IPS-NIHi11 (cell line): ENCODE measurements at regions not wholly inside any gene's neighbourhood (a gene's known extent, or its start where the extent isn't known, plus 50 kb on each side); places are given as distances from the start of the nearest gene placed in this dataset.

ENCODE experiments used
- DNase-seq: peaks from one replicate; pipeline ENCODE4 v3.0.0; 2012; ENCODE audit warnings: mixed read lengths, low spot score

- DNase-seq, result no peak
These were observed 678.8 kb upstream of the NR3C2 start for GRCh38 chr4:149121023-149121404.

DNA sequence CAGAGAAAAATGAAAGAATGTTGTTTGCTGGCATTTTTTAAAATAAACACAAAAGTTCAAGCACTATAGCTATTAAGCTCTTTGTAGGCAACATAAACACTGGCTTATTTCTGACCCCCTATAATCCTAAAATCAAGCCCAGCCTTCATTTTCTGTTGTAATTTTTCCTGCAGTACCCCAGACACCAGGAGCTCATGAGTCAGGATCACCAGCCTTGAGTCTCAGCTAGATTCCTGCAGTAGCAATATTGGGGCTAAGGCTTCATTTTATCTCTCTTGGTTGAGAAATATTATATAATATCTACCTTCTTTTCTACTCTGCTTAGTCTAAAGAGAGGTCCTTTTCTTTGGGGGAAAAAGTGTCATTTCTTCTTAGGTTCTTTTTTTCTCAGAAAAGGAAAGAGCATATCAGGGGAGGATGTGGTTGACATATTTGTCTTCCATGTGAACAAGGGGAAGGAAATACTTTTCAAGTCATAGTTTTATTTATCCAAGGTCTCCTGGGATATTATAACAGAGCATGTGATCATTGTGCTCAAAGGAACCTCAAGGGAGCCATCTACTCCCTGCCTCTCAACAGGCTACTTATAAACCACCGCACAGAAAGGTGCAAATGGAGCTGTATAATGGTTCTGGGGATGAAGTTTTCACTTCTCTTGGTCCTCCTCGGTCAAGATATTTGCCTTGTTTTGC, 678.3 kb upstream of the NR3C2 start:
- no peak for DNase-seq

DNA sequence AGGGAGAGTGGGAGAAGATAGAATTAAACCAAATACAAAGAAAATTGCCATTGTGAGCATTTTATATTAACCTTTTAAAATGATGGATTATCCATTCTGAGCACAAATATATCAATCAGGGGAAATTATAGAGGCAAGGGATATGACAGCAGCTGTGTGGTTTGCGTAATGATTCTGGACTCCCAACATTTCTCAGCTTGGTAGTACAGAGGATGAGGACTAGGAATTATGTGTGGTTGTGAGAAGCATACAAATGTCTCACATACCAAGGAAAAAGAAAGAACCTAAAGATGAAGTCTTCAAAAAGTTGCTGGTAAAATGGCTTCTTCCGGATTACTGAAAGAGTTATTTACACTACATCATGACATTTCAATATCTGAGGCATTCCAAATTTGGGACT, 674.6 kb upstream of the NR3C2 start:
- DNase-seq, result no peak

DNA sequence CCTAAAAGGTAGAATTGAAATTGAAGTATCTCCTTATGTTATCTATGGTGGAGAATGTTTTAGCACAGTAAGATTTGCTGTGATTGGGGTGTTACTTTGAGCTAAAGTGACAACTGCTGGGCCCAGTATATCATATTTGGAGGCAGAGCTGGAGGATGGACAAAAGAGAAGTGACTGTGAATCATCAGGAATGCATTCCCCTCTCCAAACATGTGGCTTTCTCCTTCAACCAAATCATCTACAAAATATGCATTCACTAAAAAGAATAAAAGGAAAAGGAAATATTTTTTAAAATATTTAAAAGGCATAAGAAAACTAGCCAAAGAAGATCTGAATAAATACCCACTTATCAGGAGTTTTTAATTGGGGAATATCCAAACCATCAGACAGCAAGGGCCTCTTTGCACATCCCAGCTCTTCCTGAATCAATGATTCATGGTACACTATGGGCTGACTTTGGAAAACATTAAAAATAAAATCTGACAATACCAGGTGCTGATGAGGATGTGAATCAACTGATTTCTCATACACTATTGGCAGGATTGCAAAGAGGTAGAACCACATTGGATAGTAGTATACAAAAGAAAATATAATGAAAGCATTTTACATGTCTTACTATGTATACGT, 671.7 kb upstream of the NR3C2 start:
- DNase-seq, result no peak

GRCh38 chr4:149112109-149112508, 669.9 kb upstream of the NR3C2 start:
- no peak for DNase-seq

GRCh38 chr4:149110481-149110880, 668.3 kb upstream of the NR3C2 start:
- DNase-seq, result no peak

- no peak for DNase-seq
These were observed 666.4 kb upstream of the NR3C2 start for GRCh38 chr4:149108626-149109025.

DNA sequence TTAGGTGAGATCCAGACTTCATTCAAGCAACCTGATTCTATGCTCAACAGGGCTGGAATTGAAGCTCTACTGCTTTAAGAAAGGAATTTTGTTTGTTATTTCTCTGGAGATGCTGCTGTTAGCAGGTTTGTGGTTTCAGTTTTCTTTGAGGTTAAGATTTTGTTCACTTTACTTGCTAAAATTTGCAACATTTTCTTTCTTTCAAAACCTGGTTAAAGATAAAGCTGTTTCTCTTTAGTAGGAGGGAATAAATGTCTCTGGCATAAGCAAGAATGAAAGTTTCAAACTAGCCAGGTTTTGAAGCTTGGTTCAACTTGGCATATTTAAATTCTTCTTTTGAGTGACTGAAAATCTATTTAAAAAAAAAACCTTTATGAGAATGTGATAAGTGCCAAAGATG, 660.6 kb upstream of the NR3C2 start:
- no peak for DNase-seq

GRCh38 chr4:149101649-149102048, 659.4 kb upstream of the NR3C2 start:
- DNase-seq, result no peak

GRCh38 chr4:149095811-149096210, 653.6 kb upstream of the NR3C2 start:
- DNase-seq, result no peak

DNA sequence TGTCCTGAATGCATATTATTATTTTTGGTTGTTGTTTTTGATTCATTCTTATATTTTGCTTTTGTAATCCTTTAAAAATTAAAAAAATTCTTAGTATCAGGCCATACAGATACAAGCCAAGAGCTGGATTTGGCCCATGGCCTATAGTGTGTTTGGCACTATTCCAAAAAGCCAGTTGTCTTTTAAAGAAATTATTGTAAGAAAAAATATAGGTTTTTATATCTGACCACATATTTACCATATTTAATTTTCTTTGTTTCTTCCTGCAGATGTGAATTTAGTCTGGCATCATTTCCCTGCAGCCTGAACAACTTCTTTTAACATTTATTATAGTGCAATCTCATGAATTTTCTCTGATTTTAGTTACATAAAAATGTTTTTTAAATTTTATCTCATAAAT, 652.8 kb upstream of the NR3C2 start:
- DNase-seq, result no peak

- DNase-seq, result no peak
These were observed 641.9 kb upstream of the NR3C2 start for GRCh38 chr4:149084144-149084543.

DNA sequence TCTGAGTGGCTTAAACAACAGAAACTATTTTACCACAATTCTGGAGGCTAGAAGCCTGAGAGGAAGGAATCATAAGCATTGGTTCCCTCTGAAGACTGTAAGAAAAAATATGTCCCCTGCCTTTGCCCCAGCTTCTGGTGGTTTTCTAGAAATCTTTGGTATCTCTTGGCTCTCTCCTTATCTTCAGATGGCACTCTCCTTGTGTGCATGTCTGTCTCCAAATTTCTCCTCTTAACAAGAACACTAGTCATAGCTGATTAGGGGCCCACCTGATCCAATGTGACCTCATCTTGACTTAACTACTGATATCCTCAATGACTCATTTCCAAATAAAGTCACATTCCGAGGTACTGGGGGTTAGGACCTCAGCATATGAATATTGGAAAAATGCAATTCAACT, 635.0 kb upstream of the NR3C2 start:
- no peak for DNase-seq

DNA sequence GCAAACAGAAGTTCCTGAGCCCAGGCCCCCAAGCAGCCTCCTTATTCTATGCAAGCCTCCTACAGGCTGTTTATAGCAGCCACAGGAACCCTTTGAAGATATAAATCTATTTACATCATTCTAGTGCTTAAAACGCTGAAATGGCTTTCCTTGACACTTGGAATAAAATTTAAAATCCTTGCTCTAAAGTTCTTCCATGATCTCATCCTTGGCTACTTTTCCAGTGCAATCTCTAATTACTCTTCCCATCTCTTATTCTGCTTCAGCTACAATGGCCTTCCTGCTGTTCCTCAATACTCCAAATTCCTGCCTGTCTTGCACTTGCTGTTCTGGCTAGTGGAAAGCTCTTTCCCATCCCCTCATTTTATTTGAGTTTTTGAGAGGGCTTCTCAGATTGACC, 634.2 kb upstream of the NR3C2 start:
- no peak for DNase-seq

DNA sequence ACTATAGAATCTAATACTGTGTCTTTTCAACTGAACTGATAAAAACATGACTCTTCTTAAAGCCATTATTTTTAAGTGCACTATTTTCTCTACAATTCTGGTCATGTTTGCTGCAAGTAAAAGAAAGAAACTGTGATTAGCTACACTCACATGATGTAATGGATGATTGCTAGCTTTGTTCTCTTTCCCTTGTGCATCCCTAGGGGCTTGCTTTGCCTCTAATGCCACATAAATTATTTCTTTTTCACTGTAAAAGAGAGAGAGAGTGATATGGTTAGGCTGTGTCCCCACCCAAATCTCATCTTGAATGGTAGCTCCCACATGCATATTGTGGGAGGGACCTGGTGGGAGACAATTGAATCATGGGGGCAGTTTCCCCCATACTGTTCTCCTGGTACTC, 630.2 kb upstream of the NR3C2 start:
- no peak for DNase-seq

GRCh38 chr4:149065753-149066152, 623.5 kb upstream of the NR3C2 start:
- no peak for DNase-seq

DNA sequence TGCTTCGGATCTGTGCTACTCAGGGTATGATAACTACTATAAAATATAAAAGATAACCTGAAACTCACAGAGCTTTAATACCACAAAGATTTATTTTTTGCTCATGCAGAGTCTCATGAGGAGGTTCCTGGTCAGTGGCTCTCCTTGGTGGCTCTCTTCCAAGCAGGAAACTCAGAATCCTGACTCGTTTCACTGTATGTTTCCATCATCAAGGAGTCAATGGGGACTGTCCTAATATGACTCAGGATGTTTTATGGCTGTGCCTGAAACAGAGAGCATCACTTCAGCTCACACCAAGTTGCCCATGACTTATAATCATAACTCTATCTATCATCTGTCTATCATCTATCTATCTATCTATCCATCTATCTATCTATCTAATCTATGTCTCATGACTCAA, 620.8 kb upstream of the NR3C2 start:
- DNase-seq, result no peak

DNA sequence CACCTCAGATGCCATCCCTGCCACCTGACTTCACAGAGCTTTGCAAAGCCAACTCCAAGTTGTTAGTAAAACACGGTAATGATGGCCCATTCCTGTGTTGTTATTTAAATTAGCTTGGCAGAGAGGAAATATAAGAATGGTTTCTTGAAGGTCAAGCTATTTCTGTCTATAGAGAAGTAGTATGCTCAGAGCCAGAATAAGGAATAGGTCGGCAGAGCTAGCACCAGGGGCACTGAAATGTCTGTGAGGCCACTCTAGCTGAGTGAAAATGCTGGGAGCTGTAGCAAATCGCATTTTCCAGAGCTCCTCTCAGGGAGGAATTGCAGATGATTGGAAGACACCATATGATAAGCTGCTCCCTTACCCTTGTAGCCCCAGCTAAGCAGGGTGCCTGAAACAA, 615.4 kb upstream of the NR3C2 start:
- DNase-seq, result no peak

GRCh38 chr4:149056615-149057014, 614.4 kb upstream of the NR3C2 start:
- no peak for DNase-seq

- DNase-seq, result no peak
These were observed 613.4 kb upstream of the NR3C2 start for GRCh38 chr4:149055624-149056023.

DNA sequence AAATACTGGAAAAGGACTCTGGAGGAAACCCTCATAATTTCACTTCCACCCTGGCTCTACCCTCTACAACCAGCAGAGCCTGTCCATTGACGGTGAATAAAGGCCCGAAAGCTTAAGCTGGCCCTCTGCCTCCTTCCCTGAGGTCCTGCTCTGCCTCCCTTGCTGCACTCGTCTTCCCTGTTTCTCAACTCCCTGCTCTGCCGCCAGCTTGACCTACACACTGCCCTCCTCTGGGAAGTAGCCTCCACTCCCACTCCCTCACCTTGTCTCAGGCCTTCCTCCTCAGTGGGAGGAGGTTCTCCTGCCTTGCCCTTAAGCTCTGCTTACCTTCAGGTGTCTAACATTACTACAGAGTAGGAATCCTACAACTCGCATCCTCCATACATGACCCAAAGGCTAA, 608.6 kb upstream of the NR3C2 start:
- DNase-seq, result no peak

GRCh38 chr4:149048451-149049143, 606.4 kb upstream of the NR3C2 start:
- DNase-seq, result no peak

DNA sequence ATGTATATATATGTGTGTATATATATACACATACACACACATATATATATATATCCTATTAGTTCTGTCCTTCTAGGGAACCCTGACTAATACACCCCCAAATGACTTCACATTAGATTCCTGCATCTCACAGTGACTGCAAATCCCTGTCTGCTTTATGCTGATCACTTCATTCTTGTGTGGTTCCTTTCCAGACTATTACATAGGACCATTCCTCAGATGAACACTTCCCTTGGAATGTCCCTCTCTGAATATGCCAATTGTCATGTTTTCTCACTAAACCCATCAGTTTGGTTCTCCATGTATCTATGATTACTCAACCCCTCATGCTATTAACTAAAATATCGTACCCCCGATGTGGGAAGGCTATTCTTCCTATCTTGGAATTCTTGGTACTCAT, 605.2 kb upstream of the NR3C2 start:
- DNase-seq, result no peak

GRCh38 chr4:149045731-149046130, 603.5 kb upstream of the NR3C2 start:
- DNase-seq, result no peak
